Pancreas (tissue), 10 donors: ENCODE measurements at regions not wholly inside any gene's neighbourhood (a gene's known extent, or its start where the extent isn't known, plus 50 kb on each side); places are given as distances from the start of the nearest gene placed in this dataset.
"Not testable (repeated sequence)": the region's sequence is repeated elsewhere in the genome, so short reads cannot be mapped to it uniquely, and the experiment has no call there.

ENCODE experiments used
- ATAC-seq, 4 donors: fragments of 200-7000 bp; cut with Tn5 transposase; one replicate each; pipeline versions ENCODE4 v1.8.0 to v1.9.1; 2020; ENCODE audit warnings: mild to moderate bottlenecking in 4 of 4, moderate library complexity in 4 of 4
- DNase-seq, 6 donors: peaks; one replicate each; pipeline ENCODE4 v3.0.0-alpha.2; 2020
- FAIRE-seq: peaks from 2 replicates; lab custom pipeline; 2012; peaks lifted over from hg19 to GRCh38; lab: Jason Lieb, UNC
- H3K27ac ChIP-seq, 4 donors: fragments of 200-600 bp; sonication (generic); 1 replicate in 3 of 4; 2 replicates in 1 of 4; pipeline versions ENCODE4 v1.5.0 to v1.8.0; 2020
- H3K27me3 ChIP-seq, 4 donors: fragments of 200-600 bp; one replicate each; pipeline ENCODE4 v1.8.0; 2021
- H3K36me3 ChIP-seq, 3 donors: fragments of 200-600 bp; sonication (generic) in 1 of 3; one replicate each; pipeline versions ENCODE4 v1.5.0 to v1.8.0; 2020 to 2021
- H3K4me1 ChIP-seq, 3 donors: fragments of 200-600 bp; one replicate each; pipeline ENCODE4 v1.8.0; 2021
- H3K4me3 ChIP-seq, 4 donors: fragments of 200-600 bp; sonication (generic) in 2 of 4; one replicate each; pipeline versions ENCODE4 v1.5.0 to v1.8.0; 2020 to 2021
- H3K9me3 ChIP-seq, 4 donors: fragments of 200-600 bp; one replicate each; pipeline ENCODE4 v1.8.0; 2021
- WGBS, 2 donors: extraction: QIAGEN DNeasy Blood & Tissue Kit; methylation state at CpG; one replicate each; pipeline ENCODE4 v1.1.7; 2013; 5-methylcytosine and 5-hydroxymethylcytosine counted together
- intact Hi-C, 3 donors: fragments of 100-400 bp; cut with DNase I; formaldehyde crosslinking; loops; one replicate each; pipeline versions ENCODE4 v1.11.1 to v1.14.2; 2022
- TF ChIP-seq, protein P1 (sequence below), 4 donors: fragments of 200-600 bp; sonication (generic) in 3 of 4; IDR thresholded peaks; one replicate each; pipeline versions ENCODE4 v1.5.0 to v1.8.0; 2021; ENCODE audit warnings: antibody characterized with exemption in 4 of 4
- donor health status: healthy with polysubstance abuse.
- donor health status: DM: no; HTN: no; CAD: no; lungs with moderate emphysema.
- donor health status: DM: no; HTN: no; CAD: no.
- donor health status: control.
- donor health status: control.
- donor health status: Bipolar disorder and iron deficiency.
- donor health status: DM: yes; HTN: yes; CAD: no.
- donor health status: DM: no; HTN: no; CAD: no.
- donor health status: DM: no; HTN: no; CAD: no.
- donor health status: DM: yes; HTN: yes; CAD: no.

- no peaks in the 10 kb centered on the region for H3K4me1 ChIP-seq
- FAIRE-seq, result no peak
- intact Hi-C loops, result no loop called here
- TF ChIP-seq, protein P1, sequence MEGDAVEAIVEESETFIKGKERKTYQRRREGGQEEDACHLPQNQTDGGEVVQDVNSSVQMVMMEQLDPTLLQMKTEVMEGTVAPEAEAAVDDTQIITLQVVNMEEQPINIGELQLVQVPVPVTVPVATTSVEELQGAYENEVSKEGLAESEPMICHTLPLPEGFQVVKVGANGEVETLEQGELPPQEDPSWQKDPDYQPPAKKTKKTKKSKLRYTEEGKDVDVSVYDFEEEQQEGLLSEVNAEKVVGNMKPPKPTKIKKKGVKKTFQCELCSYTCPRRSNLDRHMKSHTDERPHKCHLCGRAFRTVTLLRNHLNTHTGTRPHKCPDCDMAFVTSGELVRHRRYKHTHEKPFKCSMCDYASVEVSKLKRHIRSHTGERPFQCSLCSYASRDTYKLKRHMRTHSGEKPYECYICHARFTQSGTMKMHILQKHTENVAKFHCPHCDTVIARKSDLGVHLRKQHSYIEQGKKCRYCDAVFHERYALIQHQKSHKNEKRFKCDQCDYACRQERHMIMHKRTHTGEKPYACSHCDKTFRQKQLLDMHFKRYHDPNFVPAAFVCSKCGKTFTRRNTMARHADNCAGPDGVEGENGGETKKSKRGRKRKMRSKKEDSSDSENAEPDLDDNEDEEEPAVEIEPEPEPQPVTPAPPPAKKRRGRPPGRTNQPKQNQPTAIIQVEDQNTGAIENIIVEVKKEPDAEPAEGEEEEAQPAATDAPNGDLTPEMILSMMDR (IDR thresholded peaks at IDR 0.05), result no peak
- 61 to 72% methylated on average over 17 to 18 of the region's 18 CpGs for WGBS, 2 donors
- no peak overlapping the region for H3K27ac ChIP-seq
- H3K9me3 ChIP-seq, result no peaks in the 10 kb centered on the region
- no peak for ATAC-seq
- H3K4me3 ChIP-seq, result no peak overlapping the region
- no peaks in the 10 kb centered on the region for H3K36me3 ChIP-seq
- H3K27me3 ChIP-seq, result peaks cover 0 to 7% (median 0%) of the 10 kb centered on the region in 4 donors
- no peak for DNase-seq
Measured at GRCh38 chr22:48919187-48919590, 908.5 kb downstream of the BRD1 start.

DNA sequence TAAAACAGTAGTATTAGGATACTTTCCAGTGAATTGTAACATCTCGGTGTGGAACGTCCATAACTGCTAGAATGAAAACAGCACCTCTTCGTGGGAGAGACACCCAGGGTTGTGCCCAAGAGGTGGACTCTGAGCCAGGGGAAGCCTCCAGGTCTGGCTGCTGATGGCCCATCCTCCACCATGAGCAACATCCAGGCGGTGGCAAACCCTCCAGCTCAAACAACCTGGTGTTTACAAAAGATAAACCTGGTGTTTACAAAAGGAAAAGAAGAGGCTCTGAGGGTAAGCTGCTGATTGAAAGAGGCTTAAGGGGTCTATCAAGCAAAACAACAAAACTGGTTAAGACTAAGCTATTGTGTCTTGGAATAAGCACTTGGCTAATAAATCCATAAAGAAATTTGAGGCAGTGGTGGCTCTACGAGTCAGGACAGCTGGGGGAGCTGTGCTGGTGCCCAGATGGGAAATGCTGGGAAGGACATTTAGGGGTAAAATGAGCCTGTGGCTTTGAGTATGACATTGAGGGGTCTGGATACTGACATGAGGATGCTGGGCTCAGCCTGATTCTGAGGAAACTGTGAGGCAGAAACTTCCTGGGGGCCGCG, 909.0 kb downstream of the BRD1 start:
- WGBS, 2 donors, result 37 to 45% methylated on average over 7 of the region's 7 CpGs
- TF ChIP-seq, protein P1 (IDR thresholded peaks at IDR 0.05), result no peak
- Histone ChIP-seq H3K9me3 (no peaks in the 10 kb centered on the region), H3K27me3 (peaks cover 0 to 7% (median 4%) of the 10 kb centered on the region in 4 donors), H3K27ac (no peak overlapping the region), H3K36me3 (no peaks in the 10 kb centered on the region), H3K4me1 (no peaks in the 10 kb centered on the region), H3K4me3 (no peak overlapping the region)
- DNase-seq (no peak), ATAC-seq (no peak), FAIRE-seq (no peak)
- intact Hi-C loops, result no loop called here

- H3K4me3 ChIP-seq, DNase-seq, intact Hi-C loops, H3K27ac ChIP-seq, FAIRE-seq, ATAC-seq, H3K27me3 ChIP-seq, H3K9me3 ChIP-seq, H3K36me3 ChIP-seq, H3K4me1 ChIP-seq: not testable (repeated sequence)
- WGBS, 2 donors, result 55 to 75% methylated on average over 7 of the region's 7 CpGs
Measured at GRCh38 chr22:48912356-48913066, 915.2 kb downstream of the BRD1 start.

DNA sequence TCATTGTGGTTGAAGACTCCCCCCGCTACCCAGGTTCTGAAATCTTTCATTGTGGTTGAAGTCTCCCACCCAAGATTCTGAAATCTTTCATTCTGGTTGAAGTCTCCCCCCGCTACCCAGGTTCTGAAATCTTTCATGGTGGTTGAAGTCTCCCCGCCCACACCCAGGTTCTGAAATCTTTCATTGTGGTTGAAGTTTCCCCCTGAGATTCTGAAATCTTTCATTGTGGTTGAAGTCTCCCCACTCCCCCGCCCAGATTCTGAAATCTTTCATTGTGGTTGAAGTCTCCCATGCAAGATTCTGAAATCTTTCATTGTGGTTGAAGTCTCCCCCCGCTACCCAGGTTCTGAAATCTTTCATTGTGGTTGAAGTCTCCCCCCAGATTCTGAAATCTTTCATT, 916.0 kb downstream of the BRD1 start:
- H3K4me1 ChIP-seq, DNase-seq, H3K4me3 ChIP-seq, H3K27ac ChIP-seq, ATAC-seq, H3K9me3 ChIP-seq, H3K27me3 ChIP-seq, H3K36me3 ChIP-seq, intact Hi-C loops, FAIRE-seq: not testable (repeated sequence)
- WGBS, 2 donors, result 68 to 79% methylated on average over 4 of the region's 5 CpGs

DNA sequence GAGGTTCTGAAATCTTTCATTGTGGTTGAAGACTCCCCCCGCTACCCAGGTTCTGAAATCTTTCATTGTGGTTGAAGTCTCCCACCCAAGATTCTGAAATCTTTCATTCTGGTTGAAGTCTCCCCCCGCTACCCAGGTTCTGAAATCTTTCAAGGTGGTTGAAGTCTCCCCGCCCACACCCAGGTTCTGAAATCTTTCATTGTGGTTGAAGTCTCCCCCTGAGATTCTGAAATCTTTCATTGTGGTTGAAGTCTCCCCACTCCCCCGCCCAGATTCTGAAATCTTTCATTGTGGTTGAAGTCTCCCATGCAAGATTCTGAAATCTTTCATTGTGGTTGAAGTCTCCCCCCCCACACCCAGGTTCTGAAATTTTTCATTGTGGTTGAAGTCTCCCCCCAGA, 916.6 kb downstream of the BRD1 start:
- ATAC-seq, H3K4me1 ChIP-seq, H3K9me3 ChIP-seq, H3K36me3 ChIP-seq, H3K27me3 ChIP-seq, H3K4me3 ChIP-seq, intact Hi-C loops, DNase-seq, FAIRE-seq, H3K27ac ChIP-seq: not testable (repeated sequence)
- 50 to 53% methylated on average over 1 to 2 of the region's 4 CpGs for WGBS, 2 donors

GRCh38 chr22:48908547-48908946, 919.1 kb downstream of the BRD1 start:
- Histone ChIP-seq H3K27ac (no peak overlapping the region), H3K4me1 (no peaks in the 10 kb centered on the region), H3K27me3 (peaks cover 0 to 2% (median under 1%) of the 10 kb centered on the region in 4 donors), H3K4me3 (no peak overlapping the region), H3K9me3 (no peaks in the 10 kb centered on the region), H3K36me3 (no peaks in the 10 kb centered on the region)
- WGBS, 2 donors, result 58 to 66% methylated on average over 9 of the region's 9 CpGs
- TF ChIP-seq, protein P1 (IDR thresholded peaks at IDR 0.05), result no peak
- DNase-seq (no peak), ATAC-seq (no peak), FAIRE-seq (no peak)
- intact Hi-C loops, result no loop called here
